Neural cell (in vitro differentiated cells): ENCODE measurements at regions not wholly inside any gene's neighbourhood (a gene's known extent, or its start where the extent isn't known, plus 50 kb on each side); places are given as distances from the start of the nearest gene placed in this dataset.

Source experiments
- H2AFZ ChIP-seq: fragments of 200-600, 300-800 bp; sonication (generic), shearing (Covaris generic); 2 replicates; pipeline ENCODE4 v1.6.0; 2014; ENCODE audit warnings: low read depth, mild to moderate bottlenecking, antibody characterized with exemption, low read length, moderate library complexity
- H3F3A ChIP-seq: fragments of 200-600 bp; shearing (Covaris generic); 2 replicates; pipeline ENCODE4 v1.6.1; 2016; ENCODE audit warnings: mild to moderate bottlenecking, moderate library complexity, mixed read lengths, antibody characterized with exemption, low read length; ENCODE audit not compliant: insufficient read depth, poor library complexity, severe bottlenecking
- H3K27ac ChIP-seq: fragments of 200-600, 300-800 bp; sonication (generic), shearing (Covaris generic); 2 replicates; pipeline ENCODE4 v1.5.1; 2014; ENCODE audit warnings: mild to moderate bottlenecking, low read length, moderate library complexity
- H3K27me3 ChIP-seq: fragments of 300-800, 200-600 bp; sonication (generic), shearing (Covaris generic); 2 replicates; pipeline ENCODE4 v1.6.0; 2014; ENCODE audit warnings: mild to moderate bottlenecking, low read depth, low read length, moderate library complexity; ENCODE audit not compliant: insufficient read depth
- H3K36me3 ChIP-seq: fragments of 300-800, 200-600 bp; sonication (generic), shearing (Covaris generic); 2 replicates; pipeline ENCODE4 v1.5.1; 2014; ENCODE audit warnings: mild to moderate bottlenecking, antibody characterized with exemption, low read length, moderate library complexity; ENCODE audit not compliant: insufficient read depth
- H3K4me2 ChIP-seq: fragments of 300-800, 200-600 bp; sonication (generic), shearing (Covaris generic); 2 replicates; pipeline ENCODE4 v1.6.0; 2014; ENCODE audit warnings: mild to moderate bottlenecking, low read length
- H3K4me3 ChIP-seq: fragments of 300-800, 200-600 bp; sonication (generic), shearing (Covaris generic); 2 replicates; pipeline ENCODE4 v1.5.1; 2014; ENCODE audit warnings: mild to moderate bottlenecking, low read length, moderate library complexity
- H3K79me2 ChIP-seq: fragments of 200-600 bp; shearing (Covaris generic); replicated peaks from 2 replicates; pipeline ENCODE4 v1.6.0; 2014; ENCODE audit warnings: mild to moderate bottlenecking, low read length, moderate library complexity; ENCODE audit not compliant: insufficient read depth
- H3K9ac ChIP-seq: fragments of 300-800, 200-600 bp; sonication (generic), shearing (Covaris generic); 2 replicates; pipeline ENCODE4 v1.6.1; 2016; ENCODE audit warnings: mild to moderate bottlenecking, low read length, mixed read lengths
- H3K9me2 ChIP-seq: fragments of 200-600 bp; shearing (Covaris generic); 2 replicates; pipeline ENCODE4 v1.6.1; 2016; ENCODE audit warnings: mild to moderate bottlenecking, low read length, mixed read lengths; ENCODE audit not compliant: insufficient read depth
- H3K9me3 ChIP-seq: fragments of 200-600, 300-800 bp; sonication (generic), shearing (Covaris generic); 2 replicates; pipeline ENCODE4 v1.6.1; 2016; ENCODE audit warnings: mild to moderate bottlenecking, mixed run types, low read length, moderate library complexity, mixed read lengths
- H4K20me1 ChIP-seq: fragments of 200-600 bp; shearing (Covaris generic); 2 replicates; pipeline ENCODE4 v1.6.1; 2016; ENCODE audit warnings: mild to moderate bottlenecking, mixed run types; ENCODE audit not compliant: insufficient read depth
- EP300 ChIP-seq: fragments of 450-650 bp; conservative IDR thresholded peaks from 2 replicates; pipeline ENCODE4 v1.6.1; 2014; ENCODE audit warnings: antibody characterized with exemption, mild to moderate bottlenecking, moderate library complexity; ENCODE audit not compliant: poor library complexity, severe bottlenecking
- EZH2 ChIP-seq: fragments of 200-600, 300-800 bp; shearing (Covaris generic), sonication (generic); IDR thresholded peaks from 2 replicates; pipeline ENCODE4 v1.6.1; 2014; ENCODE audit warnings: antibody characterized with exemption, low read length, borderline replicate concordance, mild to moderate bottlenecking; ENCODE audit not compliant: insufficient read depth, poor library complexity, severe bottlenecking
- MXI1 ChIP-seq: fragments of 450-650 bp; conservative IDR thresholded peaks from 2 replicates; pipeline ENCODE4 v1.6.1; 2014; ENCODE audit warnings: antibody characterized with exemption, mild to moderate bottlenecking; ENCODE audit not compliant: poor library complexity, severe bottlenecking
- POLR2AphosphoS5 ChIP-seq: IDR thresholded peaks from 2 replicates; pipeline ENCODE4 v1.6.1; 2012
- RAD21 ChIP-seq: fragments of 450-650 bp; conservative IDR thresholded peaks from 2 replicates; pipeline ENCODE4 v1.6.1; 2014; ENCODE audit warnings: antibody characterized with exemption, mild to moderate bottlenecking, moderate library complexity
- SMC3 ChIP-seq: fragments of 450-650 bp; conservative IDR thresholded peaks from 2 replicates; pipeline ENCODE4 v1.6.1; 2014; ENCODE audit warnings: antibody characterized with exemption, mild to moderate bottlenecking, moderate library complexity; ENCODE audit not compliant: poor library complexity
- TAF1 ChIP-seq: IDR thresholded peaks from 2 replicates; pipeline ENCODE4 v1.6.1; 2012; ENCODE audit warnings: low read depth
- TF ChIP-seq, protein P1 (sequence below): fragments of 450-650 bp; IDR thresholded peaks from 2 replicates; pipeline ENCODE4 v1.5.1; 2014; ENCODE audit warnings: antibody characterized with exemption, mild to moderate bottlenecking, moderate library complexity; ENCODE audit not compliant: poor library complexity, severe bottlenecking
- TF ChIP-seq, protein P2 (sequence below): IDR thresholded peaks from 2 replicates; pipeline ENCODE4 v1.6.1; 2012; ENCODE audit warnings: borderline replicate concordance

DNA sequence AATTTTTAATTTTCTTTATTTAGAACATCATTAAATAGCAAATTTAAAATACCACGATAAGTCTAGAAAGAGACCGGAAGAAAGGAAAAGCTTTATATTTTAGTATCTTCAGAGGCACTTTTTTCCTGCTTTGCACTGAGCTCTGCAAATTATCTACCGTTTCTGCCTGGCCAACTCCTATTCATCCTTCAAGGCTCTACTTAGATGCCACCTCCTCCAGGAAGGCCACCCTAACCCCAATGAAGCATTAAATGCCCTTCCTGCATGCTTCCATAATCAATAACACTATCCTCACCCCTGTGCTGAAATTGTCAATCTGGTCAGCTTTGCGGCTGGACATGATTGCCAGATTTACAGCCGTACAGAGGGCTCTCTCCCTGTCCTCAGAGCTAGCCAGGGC lies 141.8 kb upstream of the CHST15 start:
- H2AFZ ChIP-seq = no peak overlapping the region
- H3K9me3 ChIP-seq = peaks cover under 1% of the 10 kb centered on the region
- H3K4me3 ChIP-seq = no peak overlapping the region
- no peaks in the 10 kb centered on the region for H3K79me2 ChIP-seq
- no peaks in the 10 kb centered on the region for H3F3A ChIP-seq
- H3K9me2 ChIP-seq = no peaks in the 10 kb centered on the region
- no peak overlapping the region for H3K27ac ChIP-seq
- no peak overlapping the region for H3K4me2 ChIP-seq
- H4K20me1 ChIP-seq = no peaks in the 10 kb centered on the region
- no peaks in the 10 kb centered on the region for H3K36me3 ChIP-seq
- no peak overlapping the region for H3K9ac ChIP-seq
- no peak for TF ChIP-seq SMC3
- TF ChIP-seq, protein P1, sequence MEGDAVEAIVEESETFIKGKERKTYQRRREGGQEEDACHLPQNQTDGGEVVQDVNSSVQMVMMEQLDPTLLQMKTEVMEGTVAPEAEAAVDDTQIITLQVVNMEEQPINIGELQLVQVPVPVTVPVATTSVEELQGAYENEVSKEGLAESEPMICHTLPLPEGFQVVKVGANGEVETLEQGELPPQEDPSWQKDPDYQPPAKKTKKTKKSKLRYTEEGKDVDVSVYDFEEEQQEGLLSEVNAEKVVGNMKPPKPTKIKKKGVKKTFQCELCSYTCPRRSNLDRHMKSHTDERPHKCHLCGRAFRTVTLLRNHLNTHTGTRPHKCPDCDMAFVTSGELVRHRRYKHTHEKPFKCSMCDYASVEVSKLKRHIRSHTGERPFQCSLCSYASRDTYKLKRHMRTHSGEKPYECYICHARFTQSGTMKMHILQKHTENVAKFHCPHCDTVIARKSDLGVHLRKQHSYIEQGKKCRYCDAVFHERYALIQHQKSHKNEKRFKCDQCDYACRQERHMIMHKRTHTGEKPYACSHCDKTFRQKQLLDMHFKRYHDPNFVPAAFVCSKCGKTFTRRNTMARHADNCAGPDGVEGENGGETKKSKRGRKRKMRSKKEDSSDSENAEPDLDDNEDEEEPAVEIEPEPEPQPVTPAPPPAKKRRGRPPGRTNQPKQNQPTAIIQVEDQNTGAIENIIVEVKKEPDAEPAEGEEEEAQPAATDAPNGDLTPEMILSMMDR = no peak
- TF ChIP-seq EZH2 = no peak
- TF ChIP-seq, protein P2, sequence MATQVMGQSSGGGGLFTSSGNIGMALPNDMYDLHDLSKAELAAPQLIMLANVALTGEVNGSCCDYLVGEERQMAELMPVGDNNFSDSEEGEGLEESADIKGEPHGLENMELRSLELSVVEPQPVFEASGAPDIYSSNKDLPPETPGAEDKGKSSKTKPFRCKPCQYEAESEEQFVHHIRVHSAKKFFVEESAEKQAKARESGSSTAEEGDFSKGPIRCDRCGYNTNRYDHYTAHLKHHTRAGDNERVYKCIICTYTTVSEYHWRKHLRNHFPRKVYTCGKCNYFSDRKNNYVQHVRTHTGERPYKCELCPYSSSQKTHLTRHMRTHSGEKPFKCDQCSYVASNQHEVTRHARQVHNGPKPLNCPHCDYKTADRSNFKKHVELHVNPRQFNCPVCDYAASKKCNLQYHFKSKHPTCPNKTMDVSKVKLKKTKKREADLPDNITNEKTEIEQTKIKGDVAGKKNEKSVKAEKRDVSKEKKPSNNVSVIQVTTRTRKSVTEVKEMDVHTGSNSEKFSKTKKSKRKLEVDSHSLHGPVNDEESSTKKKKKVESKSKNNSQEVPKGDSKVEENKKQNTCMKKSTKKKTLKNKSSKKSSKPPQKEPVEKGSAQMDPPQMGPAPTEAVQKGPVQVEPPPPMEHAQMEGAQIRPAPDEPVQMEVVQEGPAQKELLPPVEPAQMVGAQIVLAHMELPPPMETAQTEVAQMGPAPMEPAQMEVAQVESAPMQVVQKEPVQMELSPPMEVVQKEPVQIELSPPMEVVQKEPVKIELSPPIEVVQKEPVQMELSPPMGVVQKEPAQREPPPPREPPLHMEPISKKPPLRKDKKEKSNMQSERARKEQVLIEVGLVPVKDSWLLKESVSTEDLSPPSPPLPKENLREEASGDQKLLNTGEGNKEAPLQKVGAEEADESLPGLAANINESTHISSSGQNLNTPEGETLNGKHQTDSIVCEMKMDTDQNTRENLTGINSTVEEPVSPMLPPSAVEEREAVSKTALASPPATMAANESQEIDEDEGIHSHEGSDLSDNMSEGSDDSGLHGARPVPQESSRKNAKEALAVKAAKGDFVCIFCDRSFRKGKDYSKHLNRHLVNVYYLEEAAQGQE = no peak
- H3K27me3 ChIP-seq = no peaks in the 10 kb centered on the region

DNA sequence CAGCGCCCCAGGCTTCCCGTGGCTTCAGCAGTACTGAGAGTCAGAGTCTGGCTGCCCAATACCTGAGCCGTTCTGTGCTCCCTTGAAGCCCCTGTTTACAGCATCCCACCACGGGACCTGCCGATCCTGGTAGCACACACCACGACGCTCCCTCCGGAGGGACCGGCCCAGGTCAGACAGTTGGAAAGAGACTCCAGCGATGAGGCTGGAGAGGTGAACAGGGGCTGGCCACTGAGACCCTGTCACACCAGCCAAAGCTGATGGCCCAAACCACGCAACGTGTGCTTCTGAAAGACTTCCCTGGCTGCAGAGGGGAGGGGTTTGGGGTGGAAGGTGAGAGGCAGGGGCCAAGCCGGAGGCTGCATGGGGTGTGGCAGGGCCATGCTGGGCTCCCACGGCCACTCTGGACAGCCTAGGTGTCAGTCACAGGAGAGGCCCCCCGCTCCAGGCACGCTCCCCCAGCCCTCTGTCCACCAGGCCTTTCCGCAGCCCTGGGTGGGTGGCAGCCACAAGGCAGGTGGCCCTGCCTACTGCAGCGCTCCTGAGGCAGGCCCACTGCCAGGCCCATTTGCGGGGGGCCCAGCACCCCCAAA lies 140.2 kb upstream of the CHST15 start:
- H3K4me3 ChIP-seq = no peak overlapping the region
- no peaks in the 10 kb centered on the region for H3K36me3 ChIP-seq
- H3K9me3 ChIP-seq = peaks cover 12% of the 10 kb centered on the region
- no peak overlapping the region for H3K4me2 ChIP-seq
- no peaks in the 10 kb centered on the region for H3K9me2 ChIP-seq
- no peaks in the 10 kb centered on the region for H4K20me1 ChIP-seq
- H3K27me3 ChIP-seq = no peaks in the 10 kb centered on the region
- H3K79me2 ChIP-seq = no peaks in the 10 kb centered on the region
- H3K9ac ChIP-seq = no peak overlapping the region
- H3F3A ChIP-seq = no peaks in the 10 kb centered on the region
- H3K27ac ChIP-seq = no peak overlapping the region
- no peak overlapping the region for H2AFZ ChIP-seq
- no peak for TF ChIP-seq EZH2
- TF ChIP-seq, protein P2 = no peak
- no peak for TF ChIP-seq POLR2AphosphoS5
- TF ChIP-seq, protein P1 = no peak
- TF ChIP-seq SMC3 = no peak
- no peak for TF ChIP-seq RAD21
- no peak for TF ChIP-seq TAF1
- TF ChIP-seq MXI1 = no peak
- TF ChIP-seq EP300 = no peak
